WTC11 (cell line): ENCODE measurements at regions not wholly inside any gene's neighbourhood (a gene's known extent, or its start where the extent isn't known, plus 50 kb on each side); places are given as distances from the start of the nearest gene placed in this dataset.
"Not testable (repeated sequence)": the region's sequence is repeated elsewhere in the genome, so short reads cannot be mapped to it uniquely, and the experiment has no call there.

Experiments used
- CTCF ChIP-seq: fragments of 200-600 bp; IDR thresholded peaks from 2 replicates; pipeline ENCODE4 v1.8.0; 2022; ENCODE audit warnings: antibody characterized with exemption
- HMGXB4 ChIP-seq: sonication (generic); formaldehyde crosslinking; IDR thresholded peaks from 2 replicates; pipeline ENCODE4 v1.8.1; 2023; ENCODE audit warnings: mild to moderate bottlenecking, moderate library complexity, missing genetic modification reagents
- MLX ChIP-seq: sonication (generic); formaldehyde crosslinking; IDR thresholded peaks from 2 replicates; pipeline ENCODE4 v1.8.1; 2023; ENCODE audit warnings: mild to moderate bottlenecking, missing genetic modification reagents, moderate library complexity
- MXD4 ChIP-seq: fragments of 250-450 bp; sonication (Bioruptor Pico); IDR thresholded peaks from 2 replicates; pipeline ENCODE4 v1.8.0; 2021; ENCODE audit warnings: mild to moderate bottlenecking, moderate library complexity, borderline replicate concordance
- SP1 ChIP-seq: sonication (generic); formaldehyde crosslinking; conservative IDR thresholded peaks from 2 replicates; pipeline ENCODE4 v1.8.1; 2022; ENCODE audit warnings: missing genetic modification reagents
- TCF7 ChIP-seq: sonication (generic); formaldehyde crosslinking; IDR thresholded peaks from 2 replicates; pipeline ENCODE4 v1.8.0; 2022; ENCODE audit warnings: mild to moderate bottlenecking, low read depth, missing genetic modification reagents, moderate library complexity
- ZNF232 ChIP-seq: sonication (generic); formaldehyde crosslinking; IDR thresholded peaks from 2 replicates; pipeline ENCODE4 v1.8.0; 2022; ENCODE audit warnings: mild to moderate bottlenecking, missing genetic modification reagents

- not testable (repeated sequence) for TF ChIP-seq MLX; CTCF; MXD4 (CRISPR knock-in tag); SP1 (CRISPR knock-in tag); ZNF232; TCF7 (CRISPR knock-in tag); HMGXB4
Observed at GRCh38 chr2:142811644-142812043, 65.8 kb upstream of the KYNU start.
